Trophoblast cell (in vitro differentiated cells and primary cell): ENCODE measurements at regions not wholly inside any gene's neighbourhood (a gene's known extent, or its start where the extent isn't known, plus 50 kb on each side); places are given as distances from the start of the nearest gene placed in this dataset.
"Not testable (repeated sequence)": the region's sequence is repeated elsewhere in the genome, so short reads cannot be mapped to it uniquely, and the experiment has no call there.

Experiments used
- DNase-seq, 2 donors: peaks; one replicate each; pipeline ENCODE4 v3.0.0-alpha.2; 2016
- H2AFZ ChIP-seq: 2 replicates; pipeline ENCODE4 v1.6.1; 2013; ENCODE audit warnings: low read length, moderate library complexity, mild to moderate bottlenecking; ENCODE audit not compliant: insufficient read depth, poor library complexity
- H2AK5ac ChIP-seq: 2 replicates; pipeline ENCODE4 v1.6.1; 2013; ENCODE audit warnings: mild to moderate bottlenecking, low read length
- H2BK120ac ChIP-seq: 2 replicates; pipeline ENCODE4 v1.6.1; 2013; ENCODE audit warnings: low read length, mild to moderate bottlenecking, moderate library complexity; ENCODE audit not compliant: insufficient read depth, poor library complexity
- H2BK12ac ChIP-seq: 2 replicates; pipeline ENCODE4 v1.6.1; 2013; ENCODE audit warnings: mild to moderate bottlenecking, low read length, moderate library complexity
- H2BK5ac ChIP-seq: 2 replicates; pipeline ENCODE4 v1.6.1; 2013; ENCODE audit warnings: low read length, low read depth, moderate library complexity, mild to moderate bottlenecking; ENCODE audit not compliant: poor library complexity
- H3K14ac ChIP-seq: 2 replicates; pipeline ENCODE4 v1.6.1; 2013; ENCODE audit warnings: mild to moderate bottlenecking, low read length
- H3K18ac ChIP-seq: 2 replicates; pipeline ENCODE4 v1.6.1; 2013; ENCODE audit warnings: mild to moderate bottlenecking, low read length
- H3K23ac ChIP-seq: 2 replicates; pipeline ENCODE4 v1.6.1; 2013; ENCODE audit warnings: low read length
- H3K27ac ChIP-seq: 2 replicates; pipeline ENCODE4 v1.5.1; 2013; ENCODE audit warnings: low read depth, mild to moderate bottlenecking, inconsistent platforms, low read length, moderate library complexity
- H3K27me3 ChIP-seq: 2 replicates; pipeline ENCODE4 v1.6.1; 2013; ENCODE audit warnings: inconsistent platforms, mild to moderate bottlenecking, low read length, moderate library complexity; ENCODE audit not compliant: insufficient read depth
- H3K36me3 ChIP-seq, 2 experiments: 1 replicate in 1 of 2; 2 replicates in 1 of 2; pipeline ENCODE4 v1.6.1; 2013; ENCODE audit warnings: low read length in 2 of 2, mild to moderate bottlenecking in 2 of 2, moderate library complexity in 1 of 2; ENCODE audit not compliant: insufficient read depth in 2 of 2, control insufficient read depth in 1 of 2
- H3K4ac ChIP-seq: 2 replicates; pipeline ENCODE4 v1.6.1; 2013; ENCODE audit warnings: low read depth, mild to moderate bottlenecking, low read length, moderate library complexity
- H3K4me1 ChIP-seq, 2 experiments: 1 replicate in 1 of 2; 2 replicates in 1 of 2; pipeline ENCODE4 v1.6.1; 2013; ENCODE audit warnings: low read length in 2 of 2, mild to moderate bottlenecking in 2 of 2, moderate library complexity in 1 of 2; ENCODE audit not compliant: insufficient read depth in 2 of 2, control insufficient read depth in 1 of 2
- H3K4me2 ChIP-seq: 2 replicates; pipeline ENCODE4 v1.6.1; 2013; ENCODE audit warnings: inconsistent platforms, mild to moderate bottlenecking, low read length, moderate library complexity
- H3K4me3 ChIP-seq: 2 replicates; pipeline ENCODE4 v1.5.1; 2013; ENCODE audit warnings: mild to moderate bottlenecking, low read depth, low read length, inconsistent platforms
- H3K79me1 ChIP-seq: one replicate; pipeline ENCODE4 v1.6.1; 2013; ENCODE audit warnings: low read length
- H3K79me2 ChIP-seq: 2 replicates; pipeline ENCODE4 v1.6.1; 2013; ENCODE audit warnings: low read length, mild to moderate bottlenecking; ENCODE audit not compliant: control insufficient read depth, insufficient read depth, poor library complexity
- H3K9ac ChIP-seq: 2 replicates; pipeline ENCODE4 v1.6.1; 2013; ENCODE audit warnings: mild to moderate bottlenecking, low read length
- H3K9me3 ChIP-seq: 2 replicates; pipeline ENCODE4 v1.6.1; 2013; ENCODE audit warnings: low read depth, mild to moderate bottlenecking, control low read depth, inconsistent platforms, low read length; ENCODE audit not compliant: insufficient read depth
- H4K12ac ChIP-seq: 2 replicates; pipeline ENCODE4 v1.6.1; 2013; ENCODE audit warnings: low read depth, mild to moderate bottlenecking, low read length, moderate library complexity
- H4K8ac ChIP-seq: 2 replicates; pipeline ENCODE4 v1.6.1; 2013; ENCODE audit warnings: low read depth, mild to moderate bottlenecking, low read length, moderate library complexity
- H4K91ac ChIP-seq: one replicate; pipeline ENCODE4 v1.6.1; 2013; ENCODE audit warnings: low read depth, mild to moderate bottlenecking, low read length, moderate library complexity
- WGBS: extraction: QIAGEN DNeasy Blood & Tissue Kit; methylation state at CpG from one replicate; pipeline ENCODE4 v1.1.7; 2013; ENCODE audit warnings: missing lambda C conversion rate; ENCODE audit not compliant: insufficient read length, insufficient coverage; ENCODE audit errors: extremely low coverage; 5-methylcytosine and 5-hydroxymethylcytosine counted together

DNA sequence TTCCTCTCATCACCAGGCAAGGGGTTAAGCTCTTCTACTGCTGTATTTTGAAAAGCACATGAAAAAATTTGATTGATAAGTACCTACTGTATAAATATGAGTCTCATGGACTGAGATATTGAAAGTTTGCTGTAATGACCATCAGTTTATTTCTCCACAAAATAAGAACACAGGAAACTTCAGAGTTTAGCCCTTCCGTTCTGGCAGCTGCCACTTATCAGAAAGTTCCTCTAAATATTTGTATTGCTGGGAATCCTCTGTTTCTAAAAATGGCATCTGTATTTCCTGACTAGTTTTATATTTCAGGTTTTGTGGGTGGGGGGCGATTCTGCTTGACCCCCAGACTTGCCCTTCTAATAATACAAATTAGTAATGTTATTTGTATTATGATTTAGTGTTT, 92.0 kb downstream of the LYZL2 start:
- Histone ChIP-seq H3K23ac (no peak overlapping the region), H3K18ac (no peak overlapping the region), H2BK120ac (no peak overlapping the region), H3K4ac (no peak overlapping the region), H3K9me3 (no peaks in the 10 kb centered on the region), H3K27ac (no peak overlapping the region), H3K79me2 (no peaks in the 10 kb centered on the region), H2BK12ac (no peak overlapping the region), H3K9ac (no peak overlapping the region), H4K12ac (no peak overlapping the region), H3K4me1 (peaks cover 1 to 2% of the 10 kb centered on the region in 2 experiments), H3K14ac (no peak overlapping the region), H3K27me3 (no peaks in the 10 kb centered on the region), H4K91ac (no peak overlapping the region), H2BK5ac (no peak overlapping the region), H3K36me3 (no peaks in the 10 kb centered on the region), H3K4me3 (no peak overlapping the region), H3K79me1 (no peaks in the 10 kb centered on the region), H2AK5ac (no peak overlapping the region), H4K8ac (no peak overlapping the region), H2AFZ (no peak overlapping the region), H3K4me2 (no peak overlapping the region)
- no CpG with 5 or more reads among the region's 2 CpGs for WGBS
- DNase-seq = no peak

GRCh38 chr10:30537158-30537557, 92.4 kb downstream of the LYZL2 start:
- not testable (repeated sequence) for H4K8ac ChIP-seq, H3K27ac ChIP-seq, H3K79me1 ChIP-seq, H3K36me3 ChIP-seq, H3K4me2 ChIP-seq, H3K79me2 ChIP-seq, H2AFZ ChIP-seq, H2BK12ac ChIP-seq, H2BK5ac ChIP-seq, H3K4me1 ChIP-seq, H3K4me3 ChIP-seq, H4K91ac ChIP-seq, H3K9me3 ChIP-seq, DNase-seq, H3K18ac ChIP-seq, H3K4ac ChIP-seq, H4K12ac ChIP-seq, H3K23ac ChIP-seq, H2BK120ac ChIP-seq, H2AK5ac ChIP-seq, H3K14ac ChIP-seq, H3K9ac ChIP-seq, H3K27me3 ChIP-seq
- WGBS = no CpG with 5 or more reads among the region's 1 CpG

- Histone ChIP-seq H3K14ac (no peak overlapping the region), H3K23ac (no peak overlapping the region), H3K18ac (no peak overlapping the region), H3K36me3 (no peaks in the 10 kb centered on the region), H3K27ac (no peak overlapping the region), H2AK5ac (no peak overlapping the region), H3K9ac (no peak overlapping the region), H3K9me3 (no peaks in the 10 kb centered on the region), H3K4me1 (peaks cover 1 to 2% of the 10 kb centered on the region in 2 experiments), H3K4me3 (no peak overlapping the region), H2AFZ (no peak overlapping the region), H3K79me2 (no peaks in the 10 kb centered on the region), H4K12ac (no peak overlapping the region), H2BK5ac (no peak overlapping the region), H3K4ac (no peak overlapping the region), H3K27me3 (no peaks in the 10 kb centered on the region), H4K91ac (no peak overlapping the region), H3K4me2 (no peak overlapping the region), H2BK120ac (no peak overlapping the region), H4K8ac (no peak overlapping the region), H3K79me1 (no peaks in the 10 kb centered on the region), H2BK12ac (no peak overlapping the region)
- WGBS = no CpG with 5 or more reads among the region's 4 CpGs
- peak; percentile 33 to 60 for DNase-seq
Observed at GRCh38 chr10:30536578-30536977, 93.0 kb downstream of the LYZL2 start.

DNA sequence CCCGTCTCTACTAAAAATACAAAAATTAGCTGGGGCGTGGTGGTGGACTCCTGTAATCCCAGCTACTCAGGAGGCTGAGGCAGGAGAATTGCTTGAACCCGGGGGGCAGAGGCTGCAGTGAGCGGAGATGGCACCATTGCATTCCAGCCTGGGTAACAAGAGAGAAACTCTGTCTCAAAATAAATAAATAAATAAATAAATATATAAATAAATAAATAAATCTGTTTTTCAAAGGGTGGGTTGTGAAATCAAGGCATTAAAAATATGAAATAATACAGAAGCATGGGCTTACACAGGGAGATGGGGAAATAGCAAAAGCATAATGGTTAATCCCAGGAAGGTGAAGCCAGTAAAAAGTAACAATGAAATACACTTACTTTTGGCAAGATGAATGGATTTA, 93.9 kb downstream of the LYZL2 start:
- H3K4ac ChIP-seq = no peak overlapping the region
- H3K4me1 ChIP-seq = peaks cover 1 to 2% of the 10 kb centered on the region in 2 experiments
- no peak overlapping the region for H3K4me2 ChIP-seq
- H2AK5ac ChIP-seq = no peak overlapping the region
- H3K9me3 ChIP-seq = no peaks in the 10 kb centered on the region
- no peak overlapping the region for H4K8ac ChIP-seq
- H3K9ac ChIP-seq = no peak overlapping the region
- H3K4me3 ChIP-seq = no peak overlapping the region
- no peaks in the 10 kb centered on the region for H3K27me3 ChIP-seq
- no peak overlapping the region for H2BK5ac ChIP-seq
- no peak overlapping the region for H4K91ac ChIP-seq
- no peak overlapping the region for H3K23ac ChIP-seq
- H3K18ac ChIP-seq = no peak overlapping the region
- no peak overlapping the region for H4K12ac ChIP-seq
- no peak for DNase-seq
- H2AFZ ChIP-seq = no peak overlapping the region
- WGBS = no CpG with 5 or more reads among the region's 4 CpGs
- no peak overlapping the region for H3K27ac ChIP-seq
- no peaks in the 10 kb centered on the region for H3K79me1 ChIP-seq
- H2BK12ac ChIP-seq = no peak overlapping the region
- H3K36me3 ChIP-seq = no peaks in the 10 kb centered on the region
- no peak overlapping the region for H2BK120ac ChIP-seq
- H3K14ac ChIP-seq = no peak overlapping the region
- H3K79me2 ChIP-seq = no peaks in the 10 kb centered on the region
